KBM-7 (cell line): ENCODE measurements at regions not wholly inside any gene's neighbourhood (a gene's known extent, or its start where the extent isn't known, plus 50 kb on each side); places are given as distances from the start of the nearest gene placed in this dataset.
"Not testable (repeated sequence)": the region's sequence is repeated elsewhere in the genome, so short reads cannot be mapped to it uniquely, and the experiment has no call there.

ENCODE experiments used
- DNase-seq: peaks from one replicate; pipeline ENCODE4 v3.0.0-alpha.2; 2015
- in situ Hi-C: fragments of 300-500 bp; cut with MboI; formaldehyde crosslinking; loops from 2 replicates; pipeline ENCODE4 v1.14.3; 2020; ENCODE audit warnings: low sequenced_read_pairs, low pct_unique_long_range_greater_than_20kb, mixed read lengths

GRCh38 chr5:110968246-110969005 is 103.1 kb upstream of the TSLP start:
- DNase-seq: no peak
- in situ Hi-C loops: no loop called here

GRCh38 chr5:110969502-110969901 is 102.0 kb upstream of the TSLP start:
- DNase-seq: no peak
- in situ Hi-C loops: no loop called here

GRCh38 chr5:110973510-110973909 is 98.0 kb upstream of the TSLP start:
- no peak for DNase-seq
- in situ Hi-C loops: no loop called here

GRCh38 chr5:110977915-110978314 is 93.6 kb upstream of the TSLP start:
- in situ Hi-C loops: no loop called here
- DNase-seq: no peak

GRCh38 chr5:110985882-110986281 is 85.6 kb upstream of the TSLP start:
- in situ Hi-C loops, DNase-seq: not testable (repeated sequence)

GRCh38 chr5:110987573-110987972 is 83.9 kb upstream of the TSLP start:
- in situ Hi-C loops, DNase-seq: not testable (repeated sequence)

GRCh38 chr5:110996742-110997141 is 74.8 kb upstream of the TSLP start:
- no peak for DNase-seq
- in situ Hi-C loops: no loop called here

- in situ Hi-C loops: no loop called here
- DNase-seq: no peak
Measured at GRCh38 chr5:111002036-111002435, 69.5 kb upstream of the TSLP start.

GRCh38 chr5:111003623-111004022 is 67.9 kb upstream of the TSLP start:
- DNase-seq: no peak
- in situ Hi-C loops: no loop called here

- DNase-seq: no peak
Measured at GRCh38 chr5:111004291-111004690, 67.2 kb upstream of the TSLP start.

GRCh38 chr5:111010783-111011182 is 60.7 kb upstream of the TSLP start:
- in situ Hi-C loops: no loop called here
- DNase-seq: no peak

More at GRCh38 chr5:111004291-111004690, 67.2 kb upstream of the TSLP start:
- in situ Hi-C loops: no loop called here

- in situ Hi-C loops: no loop called here
- no peak for DNase-seq
Measured at GRCh38 chr5:111013011-111013410, 58.5 kb upstream of the TSLP start.

- no peak for DNase-seq
- in situ Hi-C loops: no loop called here
Measured at GRCh38 chr5:111016801-111017200, 54.7 kb upstream of the TSLP start.

GRCh38 chr5:111017731-111018130 is 53.8 kb upstream of the TSLP start:
- in situ Hi-C loops: no loop called here
- DNase-seq: no peak
